ENCODE measurements at regions not wholly inside any gene's neighbourhood (a gene's known extent, or its start where the extent isn't known, plus 50 kb on each side); places are given as distances from the start of the nearest gene placed in this dataset.

DNA sequence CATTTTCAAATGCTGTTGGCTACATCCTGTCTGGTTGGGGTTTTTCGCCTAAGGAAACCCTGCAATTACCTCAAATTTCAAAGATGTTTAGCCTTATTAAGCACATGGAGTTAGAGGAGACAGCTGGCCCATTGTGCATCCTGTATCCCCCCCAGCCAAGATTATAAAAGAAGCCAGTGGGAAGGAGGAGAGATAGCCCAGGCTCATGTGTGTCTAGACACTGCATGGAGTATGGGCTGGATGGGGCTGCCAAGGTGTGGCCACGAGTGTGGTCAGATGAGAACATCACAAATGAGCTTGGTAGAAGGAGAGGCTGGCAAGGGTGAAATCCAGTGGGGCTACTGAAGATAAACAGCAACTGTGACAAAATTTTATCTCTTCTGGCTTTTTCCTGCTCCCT, 270.0 kb upstream of the TBC1D5 start:
- no peaks in the 10 kb centered on the region for H3K4me1 ChIP-seq (ENCODE audit: control insufficient read depth in 2 of 3, insufficient read depth in 2 of 3, low read depth in 1 of 3, low read length in 3 of 3)
- H3K9me3 ChIP-seq (ENCODE audit: control insufficient read depth in 2 of 3, insufficient read depth in 1 of 3, low read length in 3 of 3) = no peaks in the 10 kb centered on the region
- no peaks in the 10 kb centered on the region for H3K27me3 ChIP-seq (ENCODE audit: control insufficient read depth, insufficient read depth, low read length)
- H3K9ac ChIP-seq (ENCODE audit: low read length in 3 of 3) = no peak overlapping the region
- H3K27ac ChIP-seq (ENCODE audit: low read depth in 2 of 2, low read length in 2 of 2) = no peak overlapping the region
- no peaks in the 10 kb centered on the region for H3K36me3 ChIP-seq (ENCODE audit: control insufficient read depth in 2 of 3, insufficient read depth in 3 of 3, low read length in 3 of 3)
- TF ChIP-seq, protein P1, sequence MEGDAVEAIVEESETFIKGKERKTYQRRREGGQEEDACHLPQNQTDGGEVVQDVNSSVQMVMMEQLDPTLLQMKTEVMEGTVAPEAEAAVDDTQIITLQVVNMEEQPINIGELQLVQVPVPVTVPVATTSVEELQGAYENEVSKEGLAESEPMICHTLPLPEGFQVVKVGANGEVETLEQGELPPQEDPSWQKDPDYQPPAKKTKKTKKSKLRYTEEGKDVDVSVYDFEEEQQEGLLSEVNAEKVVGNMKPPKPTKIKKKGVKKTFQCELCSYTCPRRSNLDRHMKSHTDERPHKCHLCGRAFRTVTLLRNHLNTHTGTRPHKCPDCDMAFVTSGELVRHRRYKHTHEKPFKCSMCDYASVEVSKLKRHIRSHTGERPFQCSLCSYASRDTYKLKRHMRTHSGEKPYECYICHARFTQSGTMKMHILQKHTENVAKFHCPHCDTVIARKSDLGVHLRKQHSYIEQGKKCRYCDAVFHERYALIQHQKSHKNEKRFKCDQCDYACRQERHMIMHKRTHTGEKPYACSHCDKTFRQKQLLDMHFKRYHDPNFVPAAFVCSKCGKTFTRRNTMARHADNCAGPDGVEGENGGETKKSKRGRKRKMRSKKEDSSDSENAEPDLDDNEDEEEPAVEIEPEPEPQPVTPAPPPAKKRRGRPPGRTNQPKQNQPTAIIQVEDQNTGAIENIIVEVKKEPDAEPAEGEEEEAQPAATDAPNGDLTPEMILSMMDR (IDR thresholded peaks at IDR 0.05; ENCODE audit: borderline replicate concordance, extremely low read depth, insufficient read depth) = no peak
- DNase-seq (no peak), FAIRE-seq (no peak)
- H3K4me3 ChIP-seq (ENCODE audit: low read length in 3 of 3) = no peak overlapping the region
- intact Hi-C loops (cut with DNase I) = no loop called here

DNA sequence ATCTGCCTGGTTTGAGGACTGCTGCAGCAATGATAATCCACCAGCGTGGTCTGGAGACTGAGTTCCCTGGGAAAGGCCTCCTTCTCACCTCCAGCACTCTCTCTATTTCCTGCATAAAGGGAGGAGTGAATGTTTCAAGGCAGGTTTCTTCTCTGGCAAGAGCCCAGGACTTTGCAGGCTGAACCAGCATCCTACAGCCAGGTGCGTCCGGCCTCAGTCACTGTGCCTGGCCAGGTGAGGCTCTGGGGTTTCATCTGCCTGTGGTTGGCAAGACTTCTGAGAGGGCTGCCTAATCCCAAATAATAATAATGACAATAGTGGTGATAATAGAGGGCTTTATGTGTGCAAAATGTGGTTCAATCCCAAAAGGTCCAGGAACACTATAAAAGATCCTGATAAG, 269.0 kb upstream of the TBC1D5 start:
- Histone ChIP-seq H3K9ac (ENCODE audit: low read length in 3 of 3) (no peak overlapping the region), H3K4me3 (ENCODE audit: low read length in 3 of 3) (no peak overlapping the region), H3K4me1 (ENCODE audit: control insufficient read depth in 2 of 3, insufficient read depth in 2 of 3, low read depth in 1 of 3, low read length in 3 of 3) (no peaks in the 10 kb centered on the region), H3K27ac (ENCODE audit: low read depth in 2 of 2, low read length in 2 of 2) (no peak overlapping the region), H3K27me3 (ENCODE audit: control insufficient read depth, insufficient read depth, low read length) (no peaks in the 10 kb centered on the region), H3K9me3 (ENCODE audit: control insufficient read depth in 2 of 3, insufficient read depth in 1 of 3, low read length in 3 of 3) (no peaks in the 10 kb centered on the region), H3K36me3 (ENCODE audit: control insufficient read depth in 2 of 3, insufficient read depth in 3 of 3, low read length in 3 of 3) (no peaks in the 10 kb centered on the region)
- TF ChIP-seq, protein P1 (IDR thresholded peaks at IDR 0.05; ENCODE audit: borderline replicate concordance, extremely low read depth, insufficient read depth) = no peak
- FAIRE-seq = no peak
- no peak for DNase-seq
- intact Hi-C loops (cut with DNase I) = no loop called here

DNA sequence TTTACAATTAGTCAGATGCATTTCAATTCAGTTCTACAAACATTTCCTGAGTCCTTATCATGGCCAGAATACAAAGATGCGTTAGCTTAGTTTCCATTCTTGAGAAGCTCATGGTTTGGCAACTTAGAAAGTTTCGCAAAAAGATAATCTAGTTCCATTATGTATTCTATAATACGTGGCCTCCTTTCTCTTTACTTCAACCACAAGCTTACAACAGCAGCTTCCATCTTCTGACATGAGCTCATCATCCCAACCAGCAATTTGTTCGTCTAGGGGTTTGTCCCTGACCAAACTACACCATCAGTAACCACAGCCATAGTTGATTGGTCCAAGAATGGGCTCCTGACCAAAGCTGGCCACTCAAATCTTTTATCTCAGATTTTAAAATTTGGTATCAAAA, 267.6 kb upstream of the TBC1D5 start:
- no peak overlapping the region for H3K9ac ChIP-seq (ENCODE audit: low read length in 3 of 3)
- no peaks in the 10 kb centered on the region for H3K27me3 ChIP-seq (ENCODE audit: control insufficient read depth, insufficient read depth, low read length)
- H3K4me1 ChIP-seq (ENCODE audit: control insufficient read depth in 2 of 3, insufficient read depth in 2 of 3, low read depth in 1 of 3, low read length in 3 of 3) = no peaks in the 10 kb centered on the region
- FAIRE-seq (no peak), DNase-seq (no peak)
- no peak overlapping the region for H3K27ac ChIP-seq (ENCODE audit: low read depth in 2 of 2, low read length in 2 of 2)
- TF ChIP-seq, protein P1 (IDR thresholded peaks at IDR 0.05; ENCODE audit: borderline replicate concordance, extremely low read depth, insufficient read depth) = no peak
- intact Hi-C loops (cut with DNase I) = no loop called here
- H3K9me3 ChIP-seq (ENCODE audit: control insufficient read depth in 2 of 3, insufficient read depth in 1 of 3, low read length in 3 of 3) = no peaks in the 10 kb centered on the region
- H3K36me3 ChIP-seq (ENCODE audit: control insufficient read depth in 2 of 3, insufficient read depth in 3 of 3, low read length in 3 of 3) = no peaks in the 10 kb centered on the region
- no peak overlapping the region for H3K4me3 ChIP-seq (ENCODE audit: low read length in 3 of 3)

DNA sequence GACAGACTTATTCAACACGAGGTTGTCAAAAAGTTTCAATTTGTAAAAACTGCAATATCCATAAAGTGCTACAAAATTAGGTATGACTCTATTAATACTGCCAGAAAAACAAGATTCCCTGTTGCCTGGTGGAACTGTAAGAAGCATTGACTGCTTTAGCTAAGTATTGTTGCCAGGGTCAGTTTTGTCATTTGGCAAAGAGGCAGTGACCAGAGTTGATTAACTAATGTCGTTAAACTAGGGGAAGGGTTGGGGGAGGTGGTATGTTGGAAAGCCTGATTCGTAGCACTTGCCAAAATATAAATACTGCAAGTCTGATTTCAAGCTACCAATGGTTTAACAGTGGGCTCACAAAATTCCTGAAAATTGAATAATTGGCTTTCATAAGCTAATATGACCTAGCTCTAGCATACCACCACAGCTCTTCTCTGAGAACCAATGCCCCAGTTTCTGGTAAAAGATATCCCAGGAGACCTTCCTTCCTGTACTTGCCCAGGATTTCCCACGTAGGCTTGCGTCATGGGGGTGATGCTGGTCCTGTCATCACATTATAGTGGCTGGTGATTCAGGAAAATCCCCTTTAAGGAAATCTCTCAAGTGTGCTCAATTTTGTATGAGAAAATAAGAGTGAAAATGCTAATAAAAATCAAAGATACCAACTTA, 266.4 kb upstream of the TBC1D5 start:
- no peaks in the 10 kb centered on the region for H3K27me3 ChIP-seq (ENCODE audit: control insufficient read depth, insufficient read depth, low read length)
- intact Hi-C loops (cut with DNase I) = no loop called here
- DNase-seq (no peak), FAIRE-seq (no peak)
- no peaks in the 10 kb centered on the region for H3K4me1 ChIP-seq (ENCODE audit: control insufficient read depth in 2 of 3, insufficient read depth in 2 of 3, low read depth in 1 of 3, low read length in 3 of 3)
- H3K9ac ChIP-seq (ENCODE audit: low read length in 3 of 3) = no peak overlapping the region
- H3K4me3 ChIP-seq (ENCODE audit: low read length in 3 of 3) = no peak overlapping the region
- H3K36me3 ChIP-seq (ENCODE audit: control insufficient read depth in 2 of 3, insufficient read depth in 3 of 3, low read length in 3 of 3) = no peaks in the 10 kb centered on the region
- H3K9me3 ChIP-seq (ENCODE audit: control insufficient read depth in 2 of 3, insufficient read depth in 1 of 3, low read length in 3 of 3) = no peaks in the 10 kb centered on the region
- TF ChIP-seq, protein P1 (IDR thresholded peaks at IDR 0.05; ENCODE audit: borderline replicate concordance, extremely low read depth, insufficient read depth) = no peak
- no peak overlapping the region for H3K27ac ChIP-seq (ENCODE audit: low read depth in 2 of 2, low read length in 2 of 2)

Measured in kidney (tissue), 13 donors.